Fibroblast of skin of right biceps (primary cell): ENCODE measurements at regions not wholly inside any gene's neighbourhood (a gene's known extent, or its start where the extent isn't known, plus 50 kb on each side); places are given as distances from the start of the nearest gene placed in this dataset.
A peak's percentile ranks its signal among the peaks of the same experiment; 100 is the strongest.

Experiments
- DNase-seq: peaks from one replicate; pipeline ENCODE4 v3.0.0-alpha.2; 2013

- DNase-seq, result no peak
Observed at GRCh38 chr1:81242103-81242502, 558.6 kb upstream of the ADGRL2 start.

- no peak for DNase-seq
Observed at GRCh38 chr1:81238129-81238528, 562.6 kb upstream of the ADGRL2 start.

GRCh38 chr1:81237473-81238089 is 563.2 kb upstream of the ADGRL2 start:
- no peak for DNase-seq

- DNase-seq, result no peak
Observed at GRCh38 chr1:81234237-81234636, 566.5 kb upstream of the ADGRL2 start.

GRCh38 chr1:81233591-81233990 is 567.1 kb upstream of the ADGRL2 start:
- DNase-seq, result no peak

GRCh38 chr1:81232420-81232819 is 568.3 kb upstream of the ADGRL2 start:
- DNase-seq, result peak; percentile 20

- no peak for DNase-seq
Observed at GRCh38 chr1:81231729-81232038, 569.0 kb upstream of the ADGRL2 start.

- no peak for DNase-seq
Observed at GRCh38 chr1:81230983-81231728, 569.6 kb upstream of the ADGRL2 start.

- DNase-seq, result no peak
Observed at GRCh38 chr1:81228926-81229325, 571.8 kb upstream of the ADGRL2 start.

GRCh38 chr1:81226603-81226928 is 574.2 kb upstream of the ADGRL2 start:
- DNase-seq, result no peak

- DNase-seq, result no peak
Observed at GRCh38 chr1:81225789-81226602, 574.7 kb upstream of the ADGRL2 start.

GRCh38 chr1:81224222-81224621 is 576.5 kb upstream of the ADGRL2 start:
- no peak for DNase-seq

GRCh38 chr1:81221564-81221963 is 579.2 kb upstream of the ADGRL2 start:
- DNase-seq, result no peak

- DNase-seq, result no peak
Observed at GRCh38 chr1:81220614-81221071, 580.1 kb upstream of the ADGRL2 start.

GRCh38 chr1:81217058-81217457 is 583.7 kb upstream of the ADGRL2 start:
- DNase-seq, result no peak

GRCh38 chr1:81213279-81213678 is 587.5 kb upstream of the ADGRL2 start:
- DNase-seq, result no peak

- no peak for DNase-seq
Observed at GRCh38 chr1:81209461-81209860, 591.3 kb upstream of the ADGRL2 start.

- no peak for DNase-seq
Observed at GRCh38 chr1:81208441-81208840, 592.3 kb upstream of the ADGRL2 start.

GRCh38 chr1:81205956-81206355 is 594.8 kb upstream of the ADGRL2 start:
- DNase-seq, result no peak

GRCh38 chr1:81201779-81202178 is 599.0 kb upstream of the ADGRL2 start:
- DNase-seq, result no peak

- no peak for DNase-seq
Observed at GRCh38 chr1:81197591-81197990, 603.1 kb upstream of the ADGRL2 start.

GRCh38 chr1:81192647-81193642 is 607.8 kb upstream of the ADGRL2 start:
- no peak for DNase-seq

- DNase-seq, result no peak
Observed at GRCh38 chr1:81190003-81190402, 610.7 kb upstream of the ADGRL2 start.
